DMS 273 (cell line): ENCODE measurements at regions not wholly inside any gene's neighbourhood (a gene's known extent, or its start where the extent isn't known, plus 50 kb on each side); places are given as distances from the start of the nearest gene placed in this dataset.
"Not testable (repeated sequence)": the region's sequence is repeated elsewhere in the genome, so short reads cannot be mapped to it uniquely, and the experiment has no call there.

Source experiments
- DNase-seq: peaks from one replicate; lab custom pipeline; 2025; ENCODE audit not compliant: unreplicated experiment; lab: John Stamatoyannopoulos, UW

GRCh38 chr1:199799116-199799515 lies 228.4 kb upstream of the NR5A2 start:
- DNase-seq, result no peak

GRCh38 chr1:199804526-199804925 lies 223.0 kb upstream of the NR5A2 start:
- DNase-seq, result no peak

GRCh38 chr1:199808110-199808870 lies 219.2 kb upstream of the NR5A2 start:
- no peak for DNase-seq

DNA sequence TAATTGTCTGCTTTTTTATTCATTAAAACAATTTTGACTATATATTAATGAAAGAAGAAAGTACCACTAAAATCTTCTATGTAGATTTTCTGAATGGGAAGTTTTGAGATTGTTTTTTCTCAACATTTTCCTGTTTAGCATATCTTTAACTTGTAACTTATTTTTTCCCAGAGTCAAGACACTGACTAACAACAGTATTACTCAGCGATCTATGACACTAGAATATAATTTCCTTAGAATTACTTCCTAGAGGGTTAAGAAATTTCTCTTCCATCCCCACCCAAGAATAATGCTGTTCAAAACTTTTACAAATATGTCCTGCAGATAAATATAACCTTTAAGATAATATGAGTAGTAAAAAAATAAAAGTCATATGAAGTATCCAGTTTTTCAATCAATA lies 218.2 kb upstream of the NR5A2 start:
- DNase-seq, result no peak

GRCh38 chr1:199811163-199811562 lies 216.3 kb upstream of the NR5A2 start:
- no peak for DNase-seq

DNA sequence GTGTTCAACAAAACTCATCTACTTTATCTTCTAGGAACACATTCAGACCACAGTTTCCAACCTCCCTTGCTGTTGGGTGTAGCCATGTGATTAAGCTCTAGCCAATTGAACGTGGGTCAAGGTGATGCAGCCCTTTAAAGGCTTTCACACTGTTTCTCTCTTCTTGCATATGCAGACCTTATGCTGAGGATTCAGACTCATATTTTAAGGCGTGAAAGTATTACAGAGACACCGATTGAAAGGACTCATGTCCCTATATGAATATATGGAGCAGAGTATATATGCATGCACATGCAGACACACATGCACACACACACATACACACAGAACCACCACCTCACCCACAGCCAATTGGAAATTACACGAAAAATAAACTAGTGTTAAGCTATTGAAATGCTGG lies 214.3 kb upstream of the NR5A2 start:
- no peak for DNase-seq

GRCh38 chr1:199815947-199816346 lies 211.6 kb upstream of the NR5A2 start:
- DNase-seq, result no peak

DNA sequence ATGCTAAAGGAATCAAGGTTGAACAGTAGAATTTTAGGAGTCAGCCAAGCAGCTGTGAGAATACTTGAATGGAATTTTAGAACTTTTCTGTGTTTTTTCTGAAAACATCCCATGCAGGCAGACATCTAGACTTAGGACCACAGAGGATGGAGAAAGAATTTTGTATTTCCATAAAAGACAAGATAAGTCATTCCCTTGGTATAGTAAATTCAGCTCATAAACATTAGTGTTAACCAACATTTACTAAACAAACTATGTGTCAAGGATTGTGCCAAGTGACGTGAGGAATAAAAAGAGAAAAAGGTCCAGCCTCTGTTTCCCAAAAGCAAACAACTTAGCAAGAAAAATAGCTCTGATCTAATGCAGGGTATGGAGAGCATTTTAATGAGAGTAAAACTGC lies 210.2 kb upstream of the NR5A2 start:
- no peak for DNase-seq

DNA sequence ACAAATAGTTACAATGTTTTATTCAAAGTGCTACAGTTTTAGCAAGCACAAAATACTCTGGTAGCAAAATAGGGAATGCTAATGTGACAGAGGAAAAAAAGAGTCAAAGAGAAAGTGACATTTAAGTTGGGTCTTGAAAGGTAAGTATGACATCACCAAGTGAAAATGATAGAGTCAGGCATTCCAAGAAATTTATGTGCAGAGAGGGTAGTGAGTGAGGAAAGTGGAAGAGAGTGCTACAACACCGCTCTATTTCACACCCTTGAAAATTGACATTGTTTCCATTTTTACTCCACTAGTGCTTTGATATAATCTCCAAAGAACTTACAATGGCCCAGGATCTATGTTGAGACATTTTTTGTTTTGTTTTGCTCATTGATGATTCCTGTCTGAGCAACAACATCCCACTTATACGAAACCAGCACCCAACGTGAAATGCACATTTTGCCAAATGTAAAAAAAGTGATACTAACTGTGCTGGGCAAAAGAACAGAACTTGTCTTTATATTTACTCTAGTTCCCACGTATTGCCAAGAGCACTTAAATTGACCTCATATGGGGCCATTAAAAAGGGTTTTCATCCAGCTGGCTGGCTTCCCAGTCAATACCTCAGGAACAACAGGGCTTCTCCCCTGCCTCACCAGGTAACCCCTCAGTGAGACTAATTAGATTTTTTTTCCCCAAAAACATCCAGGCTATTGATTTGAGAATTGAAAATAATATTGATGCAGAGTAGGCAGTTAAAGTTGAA lies 206.3 kb upstream of the NR5A2 start:
- no peak for DNase-seq

GRCh38 chr1:199832451-199832850 lies 195.1 kb upstream of the NR5A2 start:
- DNase-seq, result no peak

GRCh38 chr1:199834711-199835110 lies 192.8 kb upstream of the NR5A2 start:
- DNase-seq, result no peak

DNA sequence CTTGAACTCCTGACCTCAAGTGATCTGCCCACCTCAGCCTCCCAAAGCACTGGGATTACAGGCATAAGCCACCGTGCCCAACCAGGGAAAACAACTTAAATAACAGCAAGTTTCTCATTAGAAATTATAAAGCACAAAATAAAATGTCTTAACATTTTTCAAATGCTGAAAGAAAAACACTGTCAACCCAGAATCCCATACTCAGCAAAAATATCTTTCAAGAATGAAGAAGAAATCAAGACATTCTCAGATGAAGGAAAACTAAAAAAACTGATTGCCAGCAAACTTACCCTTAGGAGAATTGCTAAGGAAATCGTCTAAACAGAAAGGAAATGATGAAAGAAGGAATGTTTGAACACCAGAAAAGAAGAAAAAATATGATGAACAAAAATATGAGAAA lies 191.1 kb upstream of the NR5A2 start:
- DNase-seq, result no peak

DNA sequence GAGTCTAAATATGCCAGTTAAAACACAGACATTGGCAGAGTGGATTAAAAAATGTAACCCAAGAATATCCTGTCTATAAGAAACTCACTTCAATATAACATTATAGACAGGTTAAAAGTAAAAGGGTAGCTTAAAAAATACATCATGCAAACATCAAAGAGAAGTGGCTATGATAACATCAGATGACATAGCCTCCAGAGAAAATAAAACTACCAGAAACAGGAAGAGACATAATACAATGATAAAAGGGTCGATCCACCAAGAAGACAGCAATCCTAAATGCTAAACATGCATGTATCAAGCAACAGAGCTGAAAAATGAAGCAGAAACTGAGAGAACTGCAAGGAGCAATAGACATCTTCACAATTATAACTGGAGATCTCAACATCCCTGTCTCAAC lies 190.2 kb upstream of the NR5A2 start:
- DNase-seq, result no peak

DNA sequence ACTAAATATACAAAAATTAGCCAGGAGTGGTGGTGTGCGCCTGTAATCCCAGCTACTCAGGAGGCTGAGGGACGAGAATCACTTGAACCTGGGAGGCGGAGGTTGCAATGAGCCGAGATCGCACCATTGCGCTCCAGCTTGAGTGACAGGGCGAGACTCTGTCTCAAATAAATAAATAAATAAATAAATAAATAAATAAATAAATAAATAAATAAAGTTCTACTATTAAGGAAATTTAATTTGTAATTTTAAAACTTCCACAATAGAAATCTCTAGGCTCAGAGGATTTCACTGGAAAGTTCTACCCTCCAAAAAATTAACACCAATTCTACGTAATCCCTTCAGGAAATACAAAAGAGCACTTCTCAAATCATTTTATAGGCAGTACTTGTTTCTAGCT lies 187.9 kb upstream of the NR5A2 start:
- DNase-seq, result not testable (repeated sequence)

DNA sequence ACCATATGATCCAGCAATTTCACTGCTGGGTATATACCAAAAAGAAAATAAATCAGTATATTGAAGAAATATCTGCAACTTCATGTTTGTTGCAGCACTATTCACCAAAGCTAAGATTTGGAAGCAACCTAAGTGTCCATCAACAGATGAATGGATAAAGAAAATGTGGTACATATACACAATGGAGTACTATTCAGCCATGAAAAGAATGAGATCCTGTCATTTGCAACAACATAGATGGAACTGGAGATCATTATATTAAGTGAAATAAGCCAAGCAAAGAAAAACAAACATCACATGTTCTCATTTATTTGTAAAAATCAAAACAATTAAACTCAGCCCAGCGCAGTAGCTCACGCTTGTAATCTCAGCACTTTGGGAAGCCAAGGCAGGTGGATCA lies 184.4 kb upstream of the NR5A2 start:
- not testable (repeated sequence) for DNase-seq

DNA sequence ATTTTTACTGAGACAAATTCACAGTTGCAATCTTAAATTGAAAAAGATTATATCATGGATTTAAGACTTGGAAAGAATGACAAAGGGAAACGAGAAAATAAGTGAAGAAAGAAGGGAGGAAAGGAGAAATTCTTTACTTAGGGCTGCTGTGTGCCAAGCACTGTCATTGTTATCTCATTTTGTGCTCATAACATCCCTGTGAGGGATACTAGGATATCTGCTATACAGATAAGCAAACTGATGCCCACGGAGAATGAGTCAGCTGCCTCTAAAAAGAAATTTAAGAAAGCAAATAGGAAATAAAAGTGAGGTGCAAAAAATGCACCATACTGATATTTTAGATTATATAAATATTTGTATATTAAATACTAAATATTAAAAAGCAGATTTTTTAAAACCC lies 183.6 kb upstream of the NR5A2 start:
- no peak for DNase-seq

DNA sequence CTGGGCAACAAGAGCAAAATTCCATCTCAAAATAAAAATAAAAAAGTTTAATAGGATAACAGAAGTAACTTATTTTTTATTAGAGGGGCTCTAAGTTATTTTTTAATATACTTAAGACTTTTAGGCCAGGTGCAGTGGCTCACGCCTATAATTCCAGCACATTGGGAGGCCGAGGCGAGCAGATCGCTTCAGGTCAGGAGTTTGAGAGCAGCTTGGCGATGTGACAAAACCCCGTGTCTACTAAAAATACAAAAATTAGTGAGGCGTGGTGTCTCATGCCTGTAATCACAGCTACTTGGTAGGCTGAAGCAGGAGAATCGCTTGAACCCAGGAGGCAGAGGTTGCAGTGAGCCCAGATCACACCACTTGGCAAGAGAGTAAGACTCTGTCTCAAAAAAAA lies 180.5 kb upstream of the NR5A2 start:
- DNase-seq, result no peak

- DNase-seq, result no peak
These were observed 175.9 kb upstream of the NR5A2 start for GRCh38 chr1:199851439-199852140.

DNA sequence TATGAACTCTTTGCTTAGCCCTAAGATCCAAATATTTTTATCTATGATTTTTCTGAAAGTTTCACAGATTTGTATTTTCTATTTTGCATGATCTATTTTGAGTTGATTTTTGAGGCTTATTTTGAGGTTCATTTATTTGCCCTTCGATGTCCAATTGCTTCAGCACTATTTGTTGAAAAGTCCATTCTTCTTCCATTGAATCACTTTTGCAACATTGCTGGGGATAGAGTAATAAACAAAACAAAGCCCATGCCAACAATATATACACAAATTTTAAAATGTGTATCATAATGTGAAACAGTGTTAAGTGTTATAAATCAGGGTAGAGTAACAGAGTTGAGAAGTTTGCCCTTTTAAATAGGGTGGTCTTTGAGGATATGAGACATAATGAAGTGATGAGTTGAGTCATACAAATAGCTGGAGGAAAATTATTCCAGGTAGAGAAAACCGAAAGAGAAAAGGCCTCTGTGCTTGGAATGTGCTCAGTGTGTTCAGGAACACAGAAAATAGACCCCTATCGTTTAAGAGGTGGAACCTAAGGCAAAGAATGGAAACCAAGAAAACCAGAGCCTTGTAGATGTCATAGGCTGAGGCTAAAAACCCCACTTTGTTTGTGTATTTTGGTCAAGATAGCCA lies 172.7 kb upstream of the NR5A2 start:
- no peak for DNase-seq

GRCh38 chr1:199855580-199855979 lies 171.9 kb upstream of the NR5A2 start:
- DNase-seq, result no peak

GRCh38 chr1:199856216-199856780 lies 171.2 kb upstream of the NR5A2 start:
- DNase-seq, result no peak
